Kidney (tissue), 13 donors: ENCODE measurements at regions not wholly inside any gene's neighbourhood (a gene's known extent, or its start where the extent isn't known, plus 50 kb on each side); places are given as distances from the start of the nearest gene placed in this dataset.

ENCODE experiments used
- DNase-seq, 5 donors: peaks; one replicate each; pipeline ENCODE4 v3.0.0-alpha.2; 2013 to 2020
- FAIRE-seq: peaks from 2 replicates; lab custom pipeline; 2012; peaks lifted over from hg19 to GRCh38; lab: Jason Lieb, UNC
- H3K27ac ChIP-seq, 2 donors: one replicate each; pipeline ENCODE4 v1.7.0; 2013; ENCODE audit warnings: low read depth in 2 of 2, low read length in 2 of 2, inconsistent platforms in 1 of 2
- H3K27me3 ChIP-seq: one replicate; pipeline ENCODE4 v1.7.1; 2013; ENCODE audit warnings: low read length, inconsistent platforms; ENCODE audit not compliant: control insufficient read depth, insufficient read depth
- H3K36me3 ChIP-seq, 3 donors: one replicate each; pipeline versions ENCODE4 v1.7.0 to v1.7.1; 2013; ENCODE audit warnings: low read length in 3 of 3, control low read depth in 1 of 3, inconsistent platforms in 1 of 3; ENCODE audit not compliant: insufficient read depth in 3 of 3, control insufficient read depth in 2 of 3
- H3K4me1 ChIP-seq, 3 donors: one replicate each; pipeline versions ENCODE4 v1.7.0 to v1.7.1; 2013; ENCODE audit warnings: low read length in 3 of 3, inconsistent platforms in 1 of 3, low read depth in 1 of 3; ENCODE audit not compliant: control insufficient read depth in 2 of 3, insufficient read depth in 2 of 3
- H3K4me3 ChIP-seq, 3 donors: one replicate each; pipeline versions ENCODE4 v1.7.0 to v1.8.1; 2013; ENCODE audit warnings: low read length in 3 of 3, control low read depth in 1 of 3, inconsistent platforms in 1 of 3
- H3K9ac ChIP-seq, 3 donors: one replicate each; pipeline versions ENCODE4 v1.7.0 to v1.7.1; 2013; ENCODE audit warnings: low read length in 3 of 3, control low read depth in 1 of 3, inconsistent platforms in 1 of 3
- H3K9me3 ChIP-seq, 3 donors: one replicate each; pipeline versions ENCODE4 v1.7.0 to v1.7.1; 2013; ENCODE audit warnings: low read length in 3 of 3, control low read depth in 1 of 3, inconsistent platforms in 1 of 3; ENCODE audit not compliant: control insufficient read depth in 2 of 3, insufficient read depth in 1 of 3
- intact Hi-C: fragments of 100-400 bp; cut with DNase I; formaldehyde crosslinking; loops from one replicate; pipeline ENCODE4 v1.11.1; 2022
- TF ChIP-seq, protein P1 (sequence below): IDR thresholded peaks from 3 replicates; pipeline ENCODE4 v1.5.1; 2012; ENCODE audit warnings: mild to moderate bottlenecking, moderate library complexity, borderline replicate concordance; ENCODE audit not compliant: insufficient read depth; ENCODE audit errors: extremely low read depth
- donor health status: control.
- donor health status: control.
- donor health status: control.
- donor health status: control.
- donor health status: control.
- donor health status: DM: yes; HTN: yes; CAD: no.
- donor health status: Normal renal cell carcinoma (clear cell type).

DNA sequence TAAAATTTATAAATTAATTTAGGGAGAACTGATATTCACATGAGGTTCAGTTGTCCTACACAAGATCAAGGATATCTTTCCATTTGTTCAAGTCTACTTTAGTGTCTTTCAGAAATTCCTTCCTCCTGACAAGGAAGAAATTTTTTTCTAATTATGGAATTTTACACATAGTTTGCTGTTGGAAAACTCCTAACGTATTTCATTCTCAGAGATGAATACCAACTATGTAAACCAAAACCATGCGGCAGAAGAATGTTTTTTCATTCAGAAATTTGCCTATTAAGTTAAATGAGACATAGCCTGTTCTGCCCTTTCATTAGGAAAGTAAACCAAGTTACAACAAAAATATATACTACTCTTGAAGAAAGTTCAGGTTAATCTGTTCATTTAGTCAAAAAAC is 111.2 kb upstream of the PRDM1 start:
- H3K9ac ChIP-seq = no peak overlapping the region
- FAIRE-seq = no peak

DNA sequence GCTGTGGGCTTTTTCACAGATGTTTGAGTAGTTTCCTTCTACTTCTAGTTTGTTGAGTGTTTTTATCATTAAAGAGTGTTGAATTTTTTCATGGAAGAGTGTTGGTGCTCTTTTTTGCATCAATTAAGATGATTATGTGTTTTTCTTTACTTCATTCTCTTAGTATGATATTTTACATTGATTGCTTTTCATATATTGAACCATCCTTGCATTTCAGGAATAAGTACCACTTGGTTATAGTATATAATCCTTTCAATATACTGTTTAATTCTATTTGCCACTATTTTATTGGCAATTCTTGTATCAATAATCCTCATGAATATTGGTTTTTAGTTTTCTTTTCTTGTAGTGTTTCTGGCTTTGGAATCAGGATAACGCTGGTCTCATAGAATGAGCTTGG is 113.7 kb upstream of the PRDM1 start:
- no peaks in the 10 kb centered on the region for H3K36me3 ChIP-seq
- peaks cover 0 to 17% (median 0%) of the 10 kb centered on the region in 3 donors for H3K9me3 ChIP-seq
- no peaks in the 10 kb centered on the region for H3K27me3 ChIP-seq
- no peak overlapping the region for H3K4me3 ChIP-seq
- TF ChIP-seq, protein P1, sequence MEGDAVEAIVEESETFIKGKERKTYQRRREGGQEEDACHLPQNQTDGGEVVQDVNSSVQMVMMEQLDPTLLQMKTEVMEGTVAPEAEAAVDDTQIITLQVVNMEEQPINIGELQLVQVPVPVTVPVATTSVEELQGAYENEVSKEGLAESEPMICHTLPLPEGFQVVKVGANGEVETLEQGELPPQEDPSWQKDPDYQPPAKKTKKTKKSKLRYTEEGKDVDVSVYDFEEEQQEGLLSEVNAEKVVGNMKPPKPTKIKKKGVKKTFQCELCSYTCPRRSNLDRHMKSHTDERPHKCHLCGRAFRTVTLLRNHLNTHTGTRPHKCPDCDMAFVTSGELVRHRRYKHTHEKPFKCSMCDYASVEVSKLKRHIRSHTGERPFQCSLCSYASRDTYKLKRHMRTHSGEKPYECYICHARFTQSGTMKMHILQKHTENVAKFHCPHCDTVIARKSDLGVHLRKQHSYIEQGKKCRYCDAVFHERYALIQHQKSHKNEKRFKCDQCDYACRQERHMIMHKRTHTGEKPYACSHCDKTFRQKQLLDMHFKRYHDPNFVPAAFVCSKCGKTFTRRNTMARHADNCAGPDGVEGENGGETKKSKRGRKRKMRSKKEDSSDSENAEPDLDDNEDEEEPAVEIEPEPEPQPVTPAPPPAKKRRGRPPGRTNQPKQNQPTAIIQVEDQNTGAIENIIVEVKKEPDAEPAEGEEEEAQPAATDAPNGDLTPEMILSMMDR = no peak
- intact Hi-C loops = no loop called here
- H3K27ac ChIP-seq = no peak overlapping the region
- H3K9ac ChIP-seq = no peak overlapping the region
- DNase-seq (no peak), FAIRE-seq (no peak)
- no peaks in the 10 kb centered on the region for H3K4me1 ChIP-seq

More for the DNA sequence above, 111.2 kb upstream of the PRDM1 start:
- Histone ChIP-seq H3K4me3 (no peak overlapping the region), H3K9me3 (peaks cover 0 to 17% (median 0%) of the 10 kb centered on the region in 3 donors), H3K27me3 (no peaks in the 10 kb centered on the region), H3K27ac (no peak overlapping the region), H3K36me3 (no peaks in the 10 kb centered on the region), H3K4me1 (no peaks in the 10 kb centered on the region)
- no peak for DNase-seq
- intact Hi-C loops = no loop called here
- TF ChIP-seq, protein P1 = no peak

GRCh38 chr6:105968603-105969333 is 117.4 kb upstream of the PRDM1 start:
- Histone ChIP-seq H3K9me3 (peaks cover 0 to 17% (median 0%) of the 10 kb centered on the region in 3 donors), H3K27me3 (no peaks in the 10 kb centered on the region), H3K36me3 (no peaks in the 10 kb centered on the region), H3K4me3 (no peak overlapping the region), H3K27ac (no peak overlapping the region), H3K4me1 (no peaks in the 10 kb centered on the region), H3K9ac (no peak overlapping the region)
- FAIRE-seq = no peak
- DNase-seq = no peak
- TF ChIP-seq, protein P1 = no peak
- intact Hi-C loops = no loop called here
